Body of pancreas (tissue), 4 donors: ENCODE measurements at regions not wholly inside any gene's neighbourhood (a gene's known extent, or its start where the extent isn't known, plus 50 kb on each side); places are given as distances from the start of the nearest gene placed in this dataset.

ENCODE experiments used
- POLR2A ChIP-seq, 3 donors: fragments of 450-650 bp; IDR thresholded peaks; one replicate each; pipeline ENCODE4 v1.6.1; 2016; ENCODE audit warnings: antibody characterized with exemption in 3 of 3, mild to moderate bottlenecking in 2 of 3
- TF ChIP-seq, protein P1 (sequence below), 7 experiments: fragments of 450-650 bp in 4 of 7; fragments of 200-600 bp in 3 of 7; sonication (generic) in 3 of 7; IDR thresholded peaks; one replicate each; pipeline ENCODE4 v1.5.1; 2016 to 2019; ENCODE audit warnings: antibody characterized with exemption in 7 of 7

GRCh38 chr21:21632926-21633325 lies 634.7 kb downstream of the NCAM2 start:
- TF ChIP-seq, protein P1, sequence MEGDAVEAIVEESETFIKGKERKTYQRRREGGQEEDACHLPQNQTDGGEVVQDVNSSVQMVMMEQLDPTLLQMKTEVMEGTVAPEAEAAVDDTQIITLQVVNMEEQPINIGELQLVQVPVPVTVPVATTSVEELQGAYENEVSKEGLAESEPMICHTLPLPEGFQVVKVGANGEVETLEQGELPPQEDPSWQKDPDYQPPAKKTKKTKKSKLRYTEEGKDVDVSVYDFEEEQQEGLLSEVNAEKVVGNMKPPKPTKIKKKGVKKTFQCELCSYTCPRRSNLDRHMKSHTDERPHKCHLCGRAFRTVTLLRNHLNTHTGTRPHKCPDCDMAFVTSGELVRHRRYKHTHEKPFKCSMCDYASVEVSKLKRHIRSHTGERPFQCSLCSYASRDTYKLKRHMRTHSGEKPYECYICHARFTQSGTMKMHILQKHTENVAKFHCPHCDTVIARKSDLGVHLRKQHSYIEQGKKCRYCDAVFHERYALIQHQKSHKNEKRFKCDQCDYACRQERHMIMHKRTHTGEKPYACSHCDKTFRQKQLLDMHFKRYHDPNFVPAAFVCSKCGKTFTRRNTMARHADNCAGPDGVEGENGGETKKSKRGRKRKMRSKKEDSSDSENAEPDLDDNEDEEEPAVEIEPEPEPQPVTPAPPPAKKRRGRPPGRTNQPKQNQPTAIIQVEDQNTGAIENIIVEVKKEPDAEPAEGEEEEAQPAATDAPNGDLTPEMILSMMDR (IDR thresholded peaks at IDR 0.05), result no peak
- TF ChIP-seq POLR2A (IDR thresholded peaks at IDR 0.05), result no peak
